ENCODE measurements at regions not wholly inside any gene's neighbourhood (a gene's known extent, or its start where the extent isn't known, plus 50 kb on each side); places are given as distances from the start of the nearest gene placed in this dataset.

GRCh38 chr1:8115031-8115768 is 89.1 kb upstream of the ERRFI1 start:
- no peak overlapping the region for H3K27ac ChIP-seq (ENCODE audit: low read depth in 2 of 2, low read length in 2 of 2)

GRCh38 chr1:8113262-8114220 is 87.4 kb upstream of the ERRFI1 start:
- no peaks in the 10 kb centered on the region for H3K36me3 ChIP-seq (ENCODE audit: control insufficient read depth in 2 of 3, insufficient read depth in 3 of 3, low read length in 3 of 3)
- H3K9ac ChIP-seq (ENCODE audit: low read length in 3 of 3), result no peak overlapping the region
- peaks cover 3 to 14% (median 9%) of the 10 kb centered on the region in 3 donors for H3K4me1 ChIP-seq (ENCODE audit: control insufficient read depth in 2 of 3, insufficient read depth in 2 of 3, low read depth in 1 of 3, low read length in 3 of 3)
- no peaks in the 10 kb centered on the region for H3K27me3 ChIP-seq (ENCODE audit: control insufficient read depth, insufficient read depth, low read length)
- FAIRE-seq, result no peak
- no peaks in the 10 kb centered on the region for H3K9me3 ChIP-seq (ENCODE audit: control insufficient read depth in 2 of 3, insufficient read depth in 1 of 3, low read length in 3 of 3)
- no peak for TF ChIP-seq CTCF (IDR thresholded peaks at IDR 0.05; ENCODE audit: borderline replicate concordance, extremely low read depth, insufficient read depth)
- no peak overlapping the region for H3K4me3 ChIP-seq (ENCODE audit: low read length in 3 of 3)
- DNase-seq, result no peak
- intact Hi-C loops (cut with DNase I), result no loop called here
- no peak overlapping the region for H3K27ac ChIP-seq (ENCODE audit: low read depth in 2 of 2, low read length in 2 of 2)

More at GRCh38 chr1:8115031-8115768, 89.1 kb upstream of the ERRFI1 start:
- no peak for TF ChIP-seq CTCF (IDR thresholded peaks at IDR 0.05; ENCODE audit: borderline replicate concordance, extremely low read depth, insufficient read depth)
- DNase-seq (no peak), FAIRE-seq (no peak)
- intact Hi-C loops (cut with DNase I), result no loop called here
- Histone ChIP-seq H3K9ac (ENCODE audit: low read length in 3 of 3) (no peak overlapping the region), H3K4me1 (ENCODE audit: control insufficient read depth in 2 of 3, insufficient read depth in 2 of 3, low read depth in 1 of 3, low read length in 3 of 3) (peaks cover 3 to 14% (median 9%) of the 10 kb centered on the region in 3 donors), H3K9me3 (ENCODE audit: control insufficient read depth in 2 of 3, insufficient read depth in 1 of 3, low read length in 3 of 3) (no peaks in the 10 kb centered on the region), H3K4me3 (ENCODE audit: low read length in 3 of 3) (no peak overlapping the region), H3K27me3 (ENCODE audit: control insufficient read depth, insufficient read depth, low read length) (no peaks in the 10 kb centered on the region), H3K36me3 (ENCODE audit: control insufficient read depth in 2 of 3, insufficient read depth in 3 of 3, low read length in 3 of 3) (no peaks in the 10 kb centered on the region)

GRCh38 chr1:8112611-8113261 is 86.6 kb upstream of the ERRFI1 start:
- no peak for FAIRE-seq
- DNase-seq, result no peak

More at GRCh38 chr1:8112611-8113261, 86.6 kb upstream of the ERRFI1 start:
- no peaks in the 10 kb centered on the region for H3K27me3 ChIP-seq (ENCODE audit: control insufficient read depth, insufficient read depth, low read length)
- H3K36me3 ChIP-seq (ENCODE audit: control insufficient read depth in 2 of 3, insufficient read depth in 3 of 3, low read length in 3 of 3), result no peaks in the 10 kb centered on the region
- no peak for TF ChIP-seq CTCF (IDR thresholded peaks at IDR 0.05; ENCODE audit: borderline replicate concordance, extremely low read depth, insufficient read depth)
- intact Hi-C loops (cut with DNase I), result no loop called here
- no peaks in the 10 kb centered on the region for H3K9me3 ChIP-seq (ENCODE audit: control insufficient read depth in 2 of 3, insufficient read depth in 1 of 3, low read length in 3 of 3)
- H3K4me3 ChIP-seq (ENCODE audit: low read length in 3 of 3), result no peak overlapping the region
- peaks cover 3 to 9% (median 8%) of the 10 kb centered on the region in 3 donors for H3K4me1 ChIP-seq (ENCODE audit: control insufficient read depth in 2 of 3, insufficient read depth in 2 of 3, low read depth in 1 of 3, low read length in 3 of 3)
- H3K27ac ChIP-seq (ENCODE audit: low read depth in 2 of 2, low read length in 2 of 2), result no peak overlapping the region
- no peak overlapping the region for H3K9ac ChIP-seq (ENCODE audit: low read length in 3 of 3)
